GM18951 (cell line): ENCODE measurements at regions not wholly inside any gene's neighbourhood (a gene's known extent, or its start where the extent isn't known, plus 50 kb on each side); places are given as distances from the start of the nearest gene placed in this dataset.
"Not testable (repeated sequence)": the region's sequence is repeated elsewhere in the genome, so short reads cannot be mapped to it uniquely, and the experiment has no call there.

Experiments used
- POLR2A ChIP-seq: IDR thresholded peaks from 4 replicates; pipeline ENCODE4 v1.6.1; 2011; ENCODE audit warnings: mild to moderate bottlenecking; ENCODE audit not compliant: insufficient read length, insufficient read depth; ENCODE audit errors: extremely low read depth
- in situ Hi-C: fragments of 300-500 bp; cut with MboI; formaldehyde crosslinking; loops from one replicate; pipeline ENCODE4 v1.12.0; 2022; ENCODE audit warnings: low sequenced_read_pairs, mixed read lengths, inconsistent platforms; ENCODE audit not compliant: unreplicated experiment

DNA sequence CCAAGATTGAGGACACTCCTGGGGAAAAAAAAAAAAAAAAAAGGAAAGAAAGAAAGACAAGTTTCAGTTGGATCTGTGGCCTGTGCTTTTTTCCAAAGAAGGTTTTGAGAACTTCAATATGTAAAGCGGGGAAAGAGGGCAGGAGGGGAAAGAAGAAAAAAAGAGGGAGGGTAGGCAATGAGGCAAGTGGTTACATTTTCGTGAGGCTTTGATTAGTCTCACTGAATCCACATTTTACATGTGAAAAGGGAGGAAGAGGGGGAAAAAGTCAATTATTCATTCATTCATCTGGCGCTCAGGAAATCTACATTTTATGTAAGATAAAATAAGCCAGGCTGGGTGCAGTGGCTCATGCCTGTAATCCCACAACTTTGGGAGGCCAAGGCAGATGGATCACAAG lies 315.2 kb upstream of the PAPPA start:
- in situ Hi-C loops, result no loop called here
- no peak for TF ChIP-seq POLR2A

DNA sequence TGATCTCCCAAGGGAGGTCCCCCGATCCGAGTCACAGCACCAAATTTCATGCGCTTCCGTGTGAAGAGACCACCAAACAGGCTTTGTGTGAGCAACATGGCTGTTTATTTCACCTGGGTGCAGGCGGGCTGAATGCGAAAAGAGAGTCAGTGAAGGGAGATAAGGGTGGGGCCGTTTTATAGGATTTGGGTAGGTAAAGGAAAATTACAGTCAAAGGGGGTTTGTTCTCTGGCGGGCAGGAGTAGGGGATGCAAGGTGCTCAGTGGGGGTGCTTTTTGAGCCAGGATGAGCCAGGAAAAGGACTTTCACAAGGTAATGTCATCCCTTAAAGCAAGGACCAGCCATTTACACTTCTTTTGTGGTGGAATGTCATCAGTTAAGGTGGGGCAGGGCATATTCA lies 309.2 kb upstream of the PAPPA start:
- in situ Hi-C loops, result not testable (repeated sequence)

DNA sequence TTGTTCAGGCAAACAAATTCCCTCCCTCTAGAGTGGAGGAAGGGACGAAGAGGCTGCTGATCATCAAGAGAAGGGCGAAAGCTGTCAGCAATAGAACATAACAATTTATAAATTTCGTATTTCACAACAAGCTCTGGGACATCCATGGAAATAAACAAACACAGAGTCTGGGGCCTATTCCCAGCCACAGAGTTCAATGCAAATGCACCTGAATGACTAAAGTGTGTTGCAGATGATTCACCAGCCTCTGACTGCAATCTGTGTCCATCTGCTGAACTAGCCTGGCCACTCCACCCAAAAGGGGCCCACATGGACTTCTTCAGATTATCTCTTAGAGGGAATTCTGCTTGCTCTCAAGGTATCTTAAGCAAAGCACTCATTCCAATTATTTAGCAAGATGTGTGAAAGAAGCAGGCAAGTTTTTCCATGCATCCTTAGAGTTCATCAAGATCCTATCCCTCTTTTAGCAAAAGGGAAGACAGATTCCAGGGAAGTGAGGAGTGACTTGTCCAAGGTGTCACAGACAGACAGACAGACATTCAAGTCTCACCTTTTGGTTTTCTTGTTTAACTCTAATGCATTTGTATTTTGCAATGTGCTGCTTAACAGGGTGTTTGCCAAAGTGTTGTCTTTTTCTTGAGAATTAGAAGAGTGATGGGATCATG lies 307.8 kb upstream of the PAPPA start:
- no peak for TF ChIP-seq POLR2A
- in situ Hi-C loops, result no loop called here

DNA sequence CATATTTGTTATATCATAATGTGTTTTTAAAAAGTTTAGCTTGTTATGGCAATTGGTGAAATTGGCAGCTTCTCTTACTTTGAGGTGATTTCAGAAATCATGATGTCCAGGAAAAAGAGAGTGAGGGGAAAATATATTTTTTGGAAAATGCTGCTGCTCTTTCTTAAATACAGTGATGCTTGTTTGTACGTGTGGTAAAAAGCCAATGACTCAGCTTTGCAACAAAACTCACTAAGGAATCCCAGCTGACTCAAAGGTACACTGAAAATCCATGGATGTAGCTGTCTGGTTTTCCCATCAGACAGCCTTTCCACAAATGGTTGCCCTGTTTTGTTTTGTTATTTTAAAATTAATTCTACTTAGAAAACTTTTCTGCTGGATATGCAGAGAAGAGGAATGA lies 306.4 kb upstream of the PAPPA start:
- in situ Hi-C loops, result no loop called here
- no peak for TF ChIP-seq POLR2A

DNA sequence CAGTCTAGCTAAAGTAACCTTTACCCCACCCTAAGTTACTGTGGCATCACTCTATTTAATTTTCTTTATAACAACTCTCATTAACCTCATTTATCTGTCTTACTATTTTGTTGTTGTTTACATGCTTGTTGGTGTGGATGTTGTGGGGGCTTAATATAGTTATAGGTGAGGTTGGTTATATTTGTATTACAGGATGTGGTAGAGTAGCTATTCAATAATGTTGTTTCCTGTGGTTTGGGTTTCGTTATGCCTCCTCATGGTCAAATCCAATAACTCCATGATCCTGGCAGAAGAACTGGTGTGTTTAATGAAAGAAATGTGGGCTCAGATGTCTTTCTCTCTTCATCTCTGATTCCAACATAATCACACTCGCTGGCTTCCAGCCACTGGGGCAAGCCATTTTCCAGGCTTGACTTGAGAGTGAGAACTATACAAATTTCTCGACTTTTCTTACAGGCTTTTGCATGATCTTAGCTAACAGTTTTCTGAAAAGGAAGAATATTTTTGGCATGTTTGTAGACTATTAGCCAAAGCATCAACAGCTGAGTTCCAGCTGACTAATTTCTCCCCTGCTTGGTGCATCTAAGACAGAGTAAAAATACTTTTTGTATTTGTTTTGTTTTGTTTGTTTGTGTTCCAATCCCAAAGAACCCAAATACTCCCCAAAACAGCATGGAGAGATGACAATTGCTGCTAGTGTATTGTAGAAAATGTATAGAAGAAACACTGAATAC lies 303.7 kb upstream of the PAPPA start:
- no peak for TF ChIP-seq POLR2A
- in situ Hi-C loops, result no loop called here

DNA sequence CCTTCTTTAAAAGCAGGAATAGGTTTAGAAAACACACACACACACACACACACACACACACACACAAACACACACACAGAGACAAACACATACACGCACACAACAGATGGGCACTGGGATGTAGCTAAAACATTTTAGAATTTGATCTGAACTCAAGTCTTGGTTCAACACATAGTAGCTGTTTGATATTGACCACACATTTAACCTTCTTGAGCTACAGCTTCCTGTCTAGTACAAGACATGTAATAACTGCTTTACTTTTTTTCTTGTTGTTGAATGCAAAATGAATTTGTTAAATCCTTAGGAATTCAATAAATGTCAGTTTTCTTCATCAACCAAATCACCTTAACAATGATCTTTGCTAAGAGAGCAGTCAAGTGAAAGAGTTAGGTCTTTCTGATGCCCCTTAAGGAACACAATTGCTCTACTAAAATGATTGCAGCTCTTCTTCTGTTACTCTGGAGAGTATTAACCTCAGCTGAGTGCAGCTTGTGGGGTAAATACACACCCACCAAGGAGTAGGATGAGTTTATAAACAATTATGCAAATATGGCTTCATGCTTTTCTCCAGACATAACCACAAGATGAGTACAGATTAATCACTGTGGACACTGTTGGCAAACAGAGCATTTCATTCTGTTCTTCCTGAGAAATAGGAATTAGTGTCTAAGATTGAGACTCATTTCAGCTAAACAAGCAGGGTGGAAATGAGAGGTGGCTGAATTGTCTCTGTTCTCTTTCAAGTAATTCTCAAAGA lies 302.9 kb upstream of the PAPPA start:
- TF ChIP-seq POLR2A, result no peak
- in situ Hi-C loops, result no loop called here

DNA sequence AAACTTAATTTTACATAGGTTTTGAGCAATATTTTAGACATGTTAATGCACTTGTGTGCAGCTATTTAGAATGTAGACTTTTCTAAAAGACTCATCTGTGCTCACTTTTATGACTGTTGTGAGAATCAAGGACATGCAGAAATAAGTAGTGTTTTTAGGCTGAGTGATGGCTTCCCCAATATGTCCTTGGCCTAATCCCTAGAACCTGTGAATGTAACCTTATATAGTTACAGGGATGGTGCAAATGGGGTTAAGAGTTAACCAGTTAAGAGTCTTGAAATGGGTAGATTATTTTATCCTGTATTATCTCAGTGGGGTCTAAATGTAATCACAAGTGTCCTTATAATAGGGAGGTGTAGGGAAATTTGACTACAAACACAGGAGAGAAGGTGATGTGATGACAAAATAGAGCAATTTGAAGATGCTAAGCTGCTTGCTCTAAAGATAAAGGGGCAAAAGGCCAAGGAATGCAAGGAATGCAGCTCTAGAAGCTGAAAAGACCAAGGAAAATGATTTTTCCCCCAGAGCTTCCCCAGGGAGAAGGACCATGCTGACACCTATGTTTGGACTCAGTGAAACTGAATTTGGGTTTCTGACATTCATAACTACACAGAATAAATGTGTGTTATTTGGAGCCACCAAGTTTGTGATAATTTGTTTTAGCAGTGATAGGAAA lies 298.0 kb upstream of the PAPPA start:
- in situ Hi-C loops, result no loop called here
- no peak for TF ChIP-seq POLR2A

DNA sequence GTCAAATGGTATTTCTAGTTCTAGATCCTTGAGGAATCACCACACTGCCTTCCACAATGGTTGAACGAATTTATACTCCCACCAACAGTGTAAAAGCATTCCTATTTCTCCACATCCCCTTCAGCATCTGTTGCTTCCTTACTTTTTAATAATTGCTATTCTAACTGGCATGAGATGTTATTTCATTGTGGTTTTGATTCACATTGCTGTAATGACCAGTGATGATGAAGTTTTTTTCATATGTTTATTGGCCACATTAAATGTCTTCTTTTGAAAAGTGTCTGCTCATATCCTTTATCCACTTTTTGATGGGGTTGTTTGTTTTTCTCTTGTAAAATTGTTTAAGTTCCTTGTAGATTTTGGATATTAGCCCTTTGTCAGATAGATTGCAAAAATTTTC lies 295.2 kb upstream of the PAPPA start:
- in situ Hi-C loops, result not testable (repeated sequence)

DNA sequence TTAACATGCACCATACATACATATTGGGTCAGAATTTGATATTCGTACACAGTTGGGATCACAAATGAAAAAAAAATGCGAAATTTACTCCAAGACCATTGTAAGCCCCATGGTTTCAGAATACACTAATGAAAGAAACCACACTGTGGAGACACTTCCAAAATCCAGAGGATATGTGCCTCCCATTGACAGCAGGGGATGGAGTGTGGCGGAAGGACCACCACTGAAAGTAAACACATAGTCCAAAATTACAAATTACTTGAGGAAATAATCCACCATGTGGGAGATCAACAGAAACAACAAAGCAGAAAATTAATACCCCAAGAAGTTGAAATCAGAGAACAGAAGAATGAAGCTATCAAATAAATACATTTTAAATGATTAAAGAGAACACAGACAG lies 291.6 kb upstream of the PAPPA start:
- no peak for TF ChIP-seq POLR2A
- in situ Hi-C loops, result no loop called here

DNA sequence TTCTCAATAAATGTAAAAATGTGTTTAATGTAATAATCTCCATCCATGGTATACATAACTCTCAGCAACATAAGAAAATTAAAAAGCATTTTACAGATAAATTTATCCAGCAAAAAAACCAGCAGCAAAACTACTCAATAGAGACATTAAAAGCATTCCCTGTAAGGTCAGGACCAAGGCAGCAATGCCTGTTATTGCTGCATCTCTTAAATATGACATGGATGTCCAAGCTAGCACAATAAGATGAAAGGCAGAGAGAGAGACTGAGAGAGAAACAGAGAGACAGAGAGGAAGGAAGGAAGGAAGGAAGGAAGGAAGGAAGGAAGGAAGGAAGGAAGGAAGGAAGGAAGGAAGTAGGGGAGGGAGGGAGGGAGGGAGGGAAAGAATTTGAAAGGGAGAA lies 289.0 kb upstream of the PAPPA start:
- TF ChIP-seq POLR2A, result no peak
- in situ Hi-C loops, result no loop called here

DNA sequence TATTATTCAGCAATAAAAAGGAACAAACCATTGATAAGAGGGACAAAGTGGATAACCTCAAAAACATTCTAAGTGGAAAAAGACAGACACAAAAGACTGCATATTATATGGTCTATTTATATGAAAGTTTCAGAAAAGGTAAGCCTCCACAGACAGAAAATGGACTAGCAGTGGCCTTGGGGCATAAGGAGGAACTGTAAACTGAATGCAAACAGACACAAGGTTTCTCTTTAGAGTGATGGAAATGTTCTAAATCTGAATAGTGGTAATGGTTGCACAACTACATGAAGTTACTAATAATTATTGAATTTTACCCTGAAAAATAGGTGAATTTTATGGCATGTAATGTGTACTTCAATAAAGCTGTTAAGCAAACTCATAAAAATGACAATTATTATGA lies 286.3 kb upstream of the PAPPA start:
- in situ Hi-C loops, result no loop called here
- no peak for TF ChIP-seq POLR2A

DNA sequence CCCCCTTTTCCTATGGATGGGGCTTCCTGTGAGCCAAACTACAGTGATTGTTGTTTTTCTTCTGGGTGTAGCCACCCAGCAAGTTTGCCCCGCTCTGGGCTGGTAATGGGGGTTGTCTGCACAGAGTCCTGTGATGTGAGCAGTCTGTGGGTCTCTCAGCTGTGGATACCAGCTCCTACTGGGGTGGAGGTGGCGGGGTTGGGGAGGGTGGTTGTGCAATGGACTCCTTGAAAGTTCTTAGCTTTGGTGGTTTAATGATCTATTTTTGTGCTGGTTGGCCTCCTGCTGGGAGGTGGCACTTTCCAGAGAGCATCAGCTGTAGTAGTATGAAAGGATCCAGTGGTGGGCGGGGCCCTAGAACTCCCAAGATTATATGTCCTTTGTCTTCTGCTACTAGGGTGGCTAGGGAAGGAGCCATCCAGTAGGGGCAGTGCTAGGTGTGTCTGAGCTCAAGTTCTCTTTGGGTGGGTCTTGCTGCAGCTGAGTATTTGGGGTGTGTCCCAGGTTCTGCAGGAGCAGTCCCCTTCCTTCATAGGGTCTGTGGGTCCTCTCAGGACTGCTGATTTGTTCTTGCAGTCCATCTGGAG lies 275.6 kb upstream of the PAPPA start:
- no peak for TF ChIP-seq POLR2A
- in situ Hi-C loops, result no loop called here

DNA sequence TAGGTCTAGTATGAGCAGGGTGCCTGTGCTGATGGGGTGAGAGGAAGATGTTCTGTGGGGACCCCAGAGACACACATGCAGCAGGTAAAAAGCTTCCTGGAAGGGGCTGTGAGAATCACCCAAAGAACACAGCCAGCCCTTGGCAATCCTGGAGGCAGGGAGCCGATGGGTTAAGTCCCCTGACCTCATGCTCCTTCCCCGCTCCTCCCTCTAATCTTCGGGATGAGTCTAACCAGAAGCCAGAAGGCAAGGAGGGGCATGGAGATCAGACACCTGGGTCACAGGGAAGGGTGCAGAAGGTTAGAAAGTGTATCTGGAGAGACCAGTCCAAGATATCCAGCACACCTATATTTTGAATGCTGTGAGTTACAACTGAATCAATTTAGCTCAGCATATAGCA lies 274.1 kb upstream of the PAPPA start:
- in situ Hi-C loops, result no loop called here
- TF ChIP-seq POLR2A, result no peak
